SK-N-SH (cell line): ENCODE measurements at regions not wholly inside any gene's neighbourhood (a gene's known extent, or its start where the extent isn't known, plus 50 kb on each side); places are given as distances from the start of the nearest gene placed in this dataset.

Experiments used
- CTCF ChIA-PET: fragments of 300-600, 350-600 bp; formaldehyde crosslinking; extraction: SDS; loops from one replicate; lab custom pipeline; 2021; lab: Yijun Ruan, JAX
- POLR2A ChIA-PET: fragments of 350-600 bp; sonication (Branson Sonifier 250); formaldehyde crosslinking; extraction: SDS; loops from one replicate; lab custom pipeline; 2020; ENCODE audit warnings: antibody characterized with exemption, inconsistent platforms; lab: Yijun Ruan, JAX
- DNase-seq: peaks from one replicate; pipeline ENCODE4 v3.0.0; 2012
- H2AFZ ChIP-seq: fragments of 200-600 bp; sonication (generic); 2 replicates; pipeline ENCODE4 v1.8.1; 2016; ENCODE audit warnings: antibody characterized with exemption, mild to moderate bottlenecking, low read depth
- H3F3A ChIP-seq: fragments of 200-600 bp; sonication (generic); replicated peaks from 2 replicates; pipeline ENCODE3; 2016; ENCODE audit warnings: antibody characterized with exemption, mild to moderate bottlenecking; ENCODE audit not compliant: insufficient read depth
- H3K27ac ChIP-seq, 2 experiments: fragments of 200-500 bp in 1 of 2; fragments of 200-600 bp in 1 of 2; sonication (Bioruptor generic) in 1 of 2; sonication (generic), shearing (Covaris generic) in 1 of 2; 2 replicates each; pipeline versions ENCODE4 v1.5.1 to v1.6.1; 2014 to 2016; ENCODE audit warnings: low read depth in 2 of 2, inconsistent platforms in 1 of 2, low read length in 1 of 2, mild to moderate bottlenecking in 1 of 2, mixed read lengths in 1 of 2
- H3K27me3 ChIP-seq: fragments of 200-600 bp; sonication (generic), shearing (Covaris generic); 2 replicates; pipeline ENCODE4 v1.6.1; 2016; ENCODE audit warnings: mixed run types; ENCODE audit not compliant: insufficient read depth
- H3K36me3 ChIP-seq, 2 experiments: fragments of 200-500 bp in 1 of 2; fragments of 200-600 bp in 1 of 2; sonication (Bioruptor generic) in 1 of 2; sonication (generic) in 1 of 2; replicated peaks in 1 of 2; 2 replicates each; pipeline versions ENCODE3 to v1.5.1; 2014 to 2016; ENCODE audit warnings: low read length in 1 of 2, mild to moderate bottlenecking in 1 of 2; ENCODE audit not compliant: insufficient read depth in 2 of 2, control insufficient read depth in 1 of 2
- H3K4me1 ChIP-seq, 2 experiments: fragments of 200-500 bp in 1 of 2; fragments of 200-600 bp in 1 of 2; sonication (Bioruptor generic) in 1 of 2; sonication (generic), shearing (Covaris generic) in 1 of 2; 2 replicates each; pipeline versions ENCODE4 v1.5.1 to v1.6.1; 2014 to 2016; ENCODE audit warnings: low read depth in 1 of 2, low read length in 1 of 2, mixed run types in 1 of 2; ENCODE audit not compliant: insufficient read depth in 2 of 2, control insufficient read depth in 1 of 2
- H3K4me2 ChIP-seq: fragments of 200-600 bp; sonication (generic), shearing (Covaris generic); 2 replicates; pipeline ENCODE4 v1.6.1; 2017; ENCODE audit warnings: mixed run types
- H3K4me3 ChIP-seq, 2 experiments: fragments of 200-500 bp in 1 of 2; fragments of 200-600 bp in 1 of 2; sonication (Bioruptor generic) in 1 of 2; sonication (generic), shearing (Covaris generic) in 1 of 2; 2 replicates each; pipeline versions ENCODE4 v1.5.1 to v1.8.1; 2014 to 2016; ENCODE audit warnings: low read depth in 2 of 2, inconsistent platforms in 1 of 2, low read length in 1 of 2, mild to moderate bottlenecking in 1 of 2, mixed read lengths in 1 of 2, moderate library complexity in 1 of 2
- H3K79me2 ChIP-seq: fragments of 200-600 bp; sonication (generic); 2 replicates; pipeline ENCODE4 v1.8.1; 2017; ENCODE audit warnings: mild to moderate bottlenecking; ENCODE audit not compliant: insufficient read depth
- H3K9ac ChIP-seq: fragments of 200-600 bp; sonication (generic); 2 replicates; pipeline ENCODE4 v1.6.1; 2017; ENCODE audit warnings: mixed run types
- H3K9me2 ChIP-seq: fragments of 200-600 bp; sonication (generic); 2 replicates; pipeline ENCODE4 v1.6.1; 2017; ENCODE audit warnings: mixed run types
- H3K9me3 ChIP-seq: fragments of 200-600 bp; sonication (generic); 2 replicates; pipeline ENCODE4 v1.6.1; 2017; ENCODE audit warnings: mixed run types, mild to moderate bottlenecking, moderate library complexity
- H4K20me1 ChIP-seq: fragments of 200-600 bp; sonication (generic); 2 replicates; pipeline ENCODE4 v1.6.1; 2017; ENCODE audit warnings: mild to moderate bottlenecking, mixed run types; ENCODE audit not compliant: insufficient read depth
- CHD2 ChIP-seq: fragments of 150-350 bp; IDR thresholded peaks from 2 replicates; pipeline ENCODE4 v1.6.1; 2018; ENCODE audit warnings: low read length; ENCODE audit not compliant: partially characterized antibody
- EZH2phosphoT487 ChIP-seq: fragments of 200-600 bp; sonication (generic); IDR thresholded peaks from 2 replicates; pipeline ENCODE4 v1.6.1; 2017; ENCODE audit warnings: low read depth, mixed run types, mild to moderate bottlenecking, antibody characterized with exemption, moderate library complexity, borderline replicate concordance
- FOXJ3 ChIP-seq: sonication (generic); formaldehyde crosslinking; IDR thresholded peaks from 2 replicates; pipeline ENCODE4 v1.5.1; 2020; ENCODE audit warnings: mild to moderate bottlenecking, missing genetic modification reagents
- FOXM1 ChIP-seq: IDR thresholded peaks from 2 replicates; pipeline ENCODE4 v1.4.0; 2012; ENCODE audit warnings: low read depth, mild to moderate bottlenecking
- IRF3 ChIP-seq: fragments of 150-350 bp; IDR thresholded peaks from 2 replicates; pipeline ENCODE4 v1.6.1; 2016; ENCODE audit warnings: mild to moderate bottlenecking, low read depth, low read length
- JUND ChIP-seq: IDR thresholded peaks from 2 replicates; pipeline ENCODE4 v1.4.0; 2012
- MXI1 ChIP-seq: IDR thresholded peaks from 2 replicates; pipeline ENCODE4 v1.6.1; 2012; ENCODE audit warnings: mild to moderate bottlenecking, low read depth, low read length, improper control_type of control experiment
- NFIC ChIP-seq: IDR thresholded peaks from 2 replicates; pipeline ENCODE4 v1.4.0; 2012; ENCODE audit warnings: borderline replicate concordance
- NRF1 ChIP-seq: IDR thresholded peaks from 2 replicates; pipeline ENCODE4 v1.6.1; 2012; ENCODE audit warnings: low read depth, mild to moderate bottlenecking, low read length
- PBX3 ChIP-seq: IDR thresholded peaks from 2 replicates; pipeline ENCODE4; 2012
- POLR2AphosphoS5 ChIP-seq: IDR thresholded peaks from 2 replicates; pipeline ENCODE4 v1.6.1; 2012; ENCODE audit warnings: low read depth, low read length
- RCOR1 ChIP-seq: fragments of 150-350 bp; IDR thresholded peaks from 2 replicates; pipeline ENCODE4 v1.6.1; 2017; ENCODE audit warnings: antibody characterized with exemption, low read length
- RXRA ChIP-seq: IDR thresholded peaks from 2 replicates; pipeline ENCODE4 v1.4.0; 2012; ENCODE audit warnings: low read depth, mild to moderate bottlenecking, borderline replicate concordance
- SMC3 ChIP-seq: IDR thresholded peaks from 2 replicates; pipeline ENCODE4 v1.6.1; 2012; ENCODE audit warnings: low read depth, low read length, improper control_type of control experiment
- TAF1 ChIP-seq: IDR thresholded peaks from 2 replicates; pipeline ENCODE4 v1.6.1; 2012; ENCODE audit warnings: low read depth, mild to moderate bottlenecking, low read length, moderate library complexity, borderline replicate concordance
- TCF12 ChIP-seq: IDR thresholded peaks from 2 replicates; pipeline ENCODE4 v1.4.0; 2012
- USF1 ChIP-seq: IDR thresholded peaks from 2 replicates; pipeline ENCODE4 v1.4.0; 2012; ENCODE audit warnings: low read depth, borderline replicate concordance
- ZBTB33 ChIP-seq: IDR thresholded peaks from 2 replicates; pipeline ENCODE4 v1.4.0; 2012; ENCODE audit warnings: low read depth, borderline replicate concordance
- WGBS: methylation state at CpG from one replicate; pipeline ENCODE4 v1.1.6; 2017; ENCODE audit warnings: low lambda C conversion rate; 5-methylcytosine and 5-hydroxymethylcytosine counted together

GRCh38 chr12:127717278-127717677 lies 549.7 kb upstream of the TMEM132C start:
- ChIA-PET CTCF (no interaction called here), POLR2A (no interaction called here)
- Histone ChIP-seq H3K9ac (no peak overlapping the region), H3K9me3 (no peaks in the 10 kb centered on the region), H3K27me3 (no peaks in the 10 kb centered on the region), H3K4me2 (no peak overlapping the region), H2AFZ (no peak overlapping the region), H4K20me1 (no peaks in the 10 kb centered on the region), H3K27ac (no peak overlapping the region), H3K4me3 (no peak overlapping the region), H3F3A (no peaks in the 10 kb centered on the region), H3K79me2 (no peaks in the 10 kb centered on the region), H3K4me1 (no peaks in the 10 kb centered on the region), H3K36me3 (no peaks in the 10 kb centered on the region), H3K9me2 (no peaks in the 10 kb centered on the region)
- DNase-seq, result no peak
- 37% methylated on average over 4 of the region's 4 CpGs for WGBS
- TF ChIP-seq JUND (no peak), POLR2AphosphoS5 (no peak), CHD2 (no peak), EZH2phosphoT487 (no peak), USF1 (no peak)

GRCh38 chr12:127720334-127720733 lies 546.6 kb upstream of the TMEM132C start:
- no peak overlapping the region for H3K4me3 ChIP-seq
- no peaks in the 10 kb centered on the region for H3F3A ChIP-seq
- H3K79me2 ChIP-seq, result no peaks in the 10 kb centered on the region
- H3K9me3 ChIP-seq, result no peaks in the 10 kb centered on the region
- no peak for TF ChIP-seq NFIC
- TF ChIP-seq SMC3, result no peak
- TF ChIP-seq IRF3, result no peak
- no peak for TF ChIP-seq MXI1
- no peak for TF ChIP-seq PBX3
- no peak for TF ChIP-seq FOXJ3 (CRISPR knock-in tag)
- no peak for TF ChIP-seq RXRA
- TF ChIP-seq NRF1, result no peak
- no peak for TF ChIP-seq FOXM1
- TF ChIP-seq RCOR1, result no peak
- no peak for TF ChIP-seq ZBTB33
- no peak for TF ChIP-seq TCF12
- no peak for TF ChIP-seq TAF1
- H3K4me1 ChIP-seq, result peaks cover 0 to 7% of the 10 kb centered on the region in 2 experiments; a peak in 1 of 4 replicates
- H3K27ac ChIP-seq, result no peak overlapping the region
- no peaks in the 10 kb centered on the region for H3K36me3 ChIP-seq
- H3K27me3 ChIP-seq, result no peaks in the 10 kb centered on the region
- H3K9me2 ChIP-seq, result no peaks in the 10 kb centered on the region
- H3K9ac ChIP-seq, result no peak overlapping the region
- POLR2A ChIA-PET, result no interaction called here
- CTCF ChIA-PET, result no interaction called here
- no peaks in the 10 kb centered on the region for H4K20me1 ChIP-seq
- no peak overlapping the region for H3K4me2 ChIP-seq
- WGBS, result 54% methylated on average over 10 of the region's 12 CpGs
- H2AFZ ChIP-seq, result no peak overlapping the region
- DNase-seq, result no peak
